ENCODE measurements at regions not wholly inside any gene's neighbourhood (a gene's known extent, or its start where the extent isn't known, plus 50 kb on each side); places are given as distances from the start of the nearest gene placed in this dataset.
"Not testable (repeated sequence)": the region's sequence is repeated elsewhere in the genome, so short reads cannot be mapped to it uniquely, and the experiment has no call there.

GRCh38 chr2:191500884-191501560 lies 176.9 kb upstream of the NABP1 start:
- no peak overlapping the region for H3K4me3 ChIP-seq (ENCODE audit: control insufficient read depth, low read depth, low read length)
- DNase-seq (ENCODE audit: low read depth): no peak
- no peak for TF ChIP-seq CTCF (conservative IDR thresholded peaks at IDR 0.05; ENCODE audit: control insufficient read depth, insufficient read depth, low read depth, low read length)

GRCh38 chr2:191501561-191502168 lies 176.3 kb upstream of the NABP1 start:
- TF ChIP-seq CTCF (conservative IDR thresholded peaks at IDR 0.05; ENCODE audit: control insufficient read depth, insufficient read depth, low read depth, low read length): peak; percentile 74
- DNase-seq (ENCODE audit: low read depth): peak; percentile 75
- no peak overlapping the region for H3K4me3 ChIP-seq (ENCODE audit: control insufficient read depth, low read depth, low read length)

GRCh38 chr2:191506515-191506914 lies 171.4 kb upstream of the NABP1 start:
- no peak overlapping the region for H3K4me3 ChIP-seq (ENCODE audit: control insufficient read depth, low read depth, low read length)
- DNase-seq (ENCODE audit: low read depth): no peak
- TF ChIP-seq CTCF (conservative IDR thresholded peaks at IDR 0.05; ENCODE audit: control insufficient read depth, insufficient read depth, low read depth, low read length): no peak

GRCh38 chr2:191507252-191507853 lies 170.6 kb upstream of the NABP1 start:
- not testable (repeated sequence) for H3K4me3 ChIP-seq (ENCODE audit: control insufficient read depth, low read depth, low read length); DNase-seq (ENCODE audit: low read depth)

GRCh38 chr2:191508738-191509137 lies 169.2 kb upstream of the NABP1 start:
- no peak for TF ChIP-seq CTCF (conservative IDR thresholded peaks at IDR 0.05; ENCODE audit: control insufficient read depth, insufficient read depth, low read depth, low read length)
- H3K4me3 ChIP-seq (ENCODE audit: control insufficient read depth, low read depth, low read length): no peak overlapping the region
- no peak for DNase-seq (ENCODE audit: low read depth)

GRCh38 chr2:191512216-191512835 lies 165.6 kb upstream of the NABP1 start:
- no peak for DNase-seq (ENCODE audit: low read depth)
- no peak overlapping the region for H3K4me3 ChIP-seq (ENCODE audit: control insufficient read depth, low read depth, low read length)
- TF ChIP-seq CTCF (conservative IDR thresholded peaks at IDR 0.05; ENCODE audit: control insufficient read depth, insufficient read depth, low read depth, low read length): no peak

- no peak for DNase-seq (ENCODE audit: low read depth)
These were observed 165.1 kb upstream of the NABP1 start for GRCh38 chr2:191512874-191513273.

More at GRCh38 chr2:191512874-191513273, 165.1 kb upstream of the NABP1 start:
- H3K4me3 ChIP-seq (ENCODE audit: control insufficient read depth, low read depth, low read length): no peak overlapping the region
- no peak for TF ChIP-seq CTCF (conservative IDR thresholded peaks at IDR 0.05; ENCODE audit: control insufficient read depth, insufficient read depth, low read depth, low read length)
